Fibroblast of lung (primary cell): ENCODE measurements at regions not wholly inside any gene's neighbourhood (a gene's known extent, or its start where the extent isn't known, plus 50 kb on each side); places are given as distances from the start of the nearest gene placed in this dataset.

Experiments used
- DNase-seq, 2 donors: peaks; one replicate each; pipeline versions ENCODE4 v3.0.0 to v3.0.0-alpha.2; 2010; ENCODE audit warnings: low read depth in 2 of 2
- H2AFZ ChIP-seq: 2 replicates; pipeline ENCODE4 v1.5.1; 2012; ENCODE audit warnings: low read length, control low read depth, inconsistent platforms
- H3K27ac ChIP-seq: 2 replicates; pipeline ENCODE4 v1.5.1; 2011; ENCODE audit warnings: low read length, control low read depth; ENCODE audit not compliant: insufficient read depth
- H3K27me3 ChIP-seq: 2 replicates; pipeline ENCODE4 v1.5.1; 2011; ENCODE audit warnings: mild to moderate bottlenecking, low read length; ENCODE audit not compliant: control insufficient read depth, insufficient read depth
- H3K36me3 ChIP-seq: 2 replicates; pipeline ENCODE4 v1.5.1; 2011; ENCODE audit warnings: low read length; ENCODE audit not compliant: control insufficient read depth, insufficient read depth
- H3K4me1 ChIP-seq: 2 replicates; pipeline ENCODE4 v1.5.1; 2011; ENCODE audit warnings: low read length; ENCODE audit not compliant: control insufficient read depth, insufficient read depth; ENCODE audit errors: extremely low read depth
- H3K4me2 ChIP-seq: 2 replicates; pipeline ENCODE4 v1.5.1; 2011; ENCODE audit warnings: low read length, control low read depth; ENCODE audit not compliant: insufficient read depth; ENCODE audit errors: extremely low read depth
- H3K4me3 ChIP-seq, 4 experiments: fragments of 200-600 bp in 1 of 4; sonication (generic) in 1 of 4; replicated peaks in 1 of 4; 2 replicates each; pipeline ENCODE4 v1.5.1; 2011 to 2016; ENCODE audit warnings: low read length in 4 of 4, low read depth in 3 of 4, mild to moderate bottlenecking in 3 of 4, control low read depth in 2 of 4, inconsistent platforms in 1 of 4, mixed read lengths in 1 of 4; ENCODE audit not compliant: insufficient read depth in 1 of 4; ENCODE audit errors: control extremely low read depth in 1 of 4
- H3K79me2 ChIP-seq: 2 replicates; pipeline ENCODE4 v1.5.1; 2012; ENCODE audit warnings: mild to moderate bottlenecking, low read length, inconsistent platforms; ENCODE audit not compliant: control insufficient read depth, insufficient read depth
- H3K9ac ChIP-seq: 2 replicates; pipeline ENCODE4 v1.5.1; 2011; ENCODE audit warnings: mild to moderate bottlenecking, low read length, control low read depth; ENCODE audit not compliant: insufficient read depth
- H3K9me3 ChIP-seq: 2 replicates; pipeline ENCODE4 v1.5.1; 2012; ENCODE audit warnings: low read depth, low read length; ENCODE audit not compliant: control insufficient read depth, insufficient read depth
- H4K20me1 ChIP-seq: 2 replicates; pipeline ENCODE4 v1.5.1; 2011; ENCODE audit warnings: low read length; ENCODE audit not compliant: control insufficient read depth, insufficient read depth; ENCODE audit errors: extremely low read depth
- CTCF ChIP-seq, 2 donors: IDR thresholded peaks in 1 of 2; conservative IDR thresholded peaks in 1 of 2; 1 replicate in 1 of 2; 2 replicates in 1 of 2; pipeline ENCODE4 v1.5.1; 2011 to 2012; ENCODE audit warnings: low read length in 2 of 2, control low read depth in 1 of 2, inconsistent platforms in 1 of 2, low read depth in 1 of 2, mild to moderate bottlenecking in 1 of 2
- EZH2 ChIP-seq: IDR thresholded peaks from 2 replicates; pipeline ENCODE4 v1.5.1; 2012; ENCODE audit warnings: low read length, control low read depth, mild to moderate bottlenecking; ENCODE audit errors: missing control alignments

- no peaks in the 10 kb centered on the region for H3K79me2 ChIP-seq
- H3K27ac ChIP-seq, result no peak overlapping the region
- no peaks in the 10 kb centered on the region for H3K36me3 ChIP-seq
- H3K27me3 ChIP-seq, result no peaks in the 10 kb centered on the region
- H2AFZ ChIP-seq, result no peak overlapping the region
- no peak for TF ChIP-seq CTCF (conservative IDR thresholded peaks at IDR 0.05 in 1 of 2, IDR thresholded peaks at IDR 0.05 in 1 of 2; ENCODE audit: low read depth in 1 of 2, low read length in 2 of 2)
- TF ChIP-seq EZH2, result no peak
- no peak overlapping the region for H3K4me2 ChIP-seq
- no peak for DNase-seq
- H3K4me3 ChIP-seq, result no peak overlapping the region
- no peak overlapping the region for H3K9ac ChIP-seq
- H3K9me3 ChIP-seq, result no peaks in the 10 kb centered on the region
- H3K4me1 ChIP-seq, result no peaks in the 10 kb centered on the region
- H4K20me1 ChIP-seq, result no peaks in the 10 kb centered on the region
Observed at GRCh38 chr3:117304681-117305080, 595.1 kb downstream of the TUSC7 start.

GRCh38 chr3:117305681-117306080, 596.1 kb downstream of the TUSC7 start:
- no peaks in the 10 kb centered on the region for H3K9me3 ChIP-seq
- no peak for TF ChIP-seq EZH2
- TF ChIP-seq CTCF (conservative IDR thresholded peaks at IDR 0.05 in 1 of 2, IDR thresholded peaks at IDR 0.05 in 1 of 2; ENCODE audit: low read depth in 1 of 2, low read length in 2 of 2), result no peak
- no peaks in the 10 kb centered on the region for H3K4me1 ChIP-seq
- DNase-seq, result no peak
- no peak overlapping the region for H3K27ac ChIP-seq
- H3K36me3 ChIP-seq, result no peaks in the 10 kb centered on the region
- no peak overlapping the region for H3K4me2 ChIP-seq
- no peak overlapping the region for H3K9ac ChIP-seq
- no peak overlapping the region for H3K4me3 ChIP-seq
- no peaks in the 10 kb centered on the region for H3K79me2 ChIP-seq
- H3K27me3 ChIP-seq, result no peaks in the 10 kb centered on the region
- H4K20me1 ChIP-seq, result no peaks in the 10 kb centered on the region
- no peak overlapping the region for H2AFZ ChIP-seq

DNA sequence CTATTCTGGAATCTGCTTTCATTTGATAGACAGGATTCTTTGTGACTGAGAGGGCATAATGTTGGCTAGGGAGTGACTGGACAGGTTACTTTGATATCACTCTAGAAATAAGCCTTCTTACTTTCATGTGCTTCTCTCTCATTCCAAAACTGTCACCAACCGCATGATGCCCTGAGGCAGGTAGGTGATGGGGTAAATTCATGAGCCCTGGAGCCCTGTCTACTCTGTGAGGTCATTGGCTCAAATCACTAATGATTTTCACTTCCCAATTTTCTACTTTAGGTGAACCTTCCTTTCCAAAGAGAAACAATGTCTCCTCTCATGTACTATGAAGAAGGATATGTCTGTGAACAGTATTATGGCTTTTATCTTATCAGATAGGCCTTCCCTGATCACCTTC, 596.7 kb downstream of the TUSC7 start:
- H4K20me1 ChIP-seq, result no peaks in the 10 kb centered on the region
- H3K79me2 ChIP-seq, result no peaks in the 10 kb centered on the region
- TF ChIP-seq CTCF (conservative IDR thresholded peaks at IDR 0.05 in 1 of 2, IDR thresholded peaks at IDR 0.05 in 1 of 2; ENCODE audit: low read depth in 1 of 2, low read length in 2 of 2) (no peak), EZH2 (no peak)
- H3K27me3 ChIP-seq, result no peaks in the 10 kb centered on the region
- no peak overlapping the region for H3K27ac ChIP-seq
- no peaks in the 10 kb centered on the region for H3K9me3 ChIP-seq
- no peaks in the 10 kb centered on the region for H3K36me3 ChIP-seq
- H3K4me3 ChIP-seq, result no peak overlapping the region
- H3K4me1 ChIP-seq, result no peaks in the 10 kb centered on the region
- H3K9ac ChIP-seq, result no peak overlapping the region
- DNase-seq, result no peak
- H2AFZ ChIP-seq, result no peak overlapping the region
- no peak overlapping the region for H3K4me2 ChIP-seq
